ENCODE measurements at regions not wholly inside any gene's neighbourhood (a gene's known extent, or its start where the extent isn't known, plus 50 kb on each side); places are given as distances from the start of the nearest gene placed in this dataset.
"Not testable (repeated sequence)": the region's sequence is repeated elsewhere in the genome, so short reads cannot be mapped to it uniquely, and the experiment has no call there.

- intact Hi-C loops (cut with micrococcal nuclease), result no loop called here
- H3K4me1 Mint-ChIP-seq (ENCODE audit: low read depth), result no peaks in the 10 kb centered on the region
- peaks cover 10% of the 10 kb centered on the region for H3K9me3 Mint-ChIP-seq
- H3K27ac Mint-ChIP-seq, result no peak overlapping the region
- no peak overlapping the region for H3K4me3 Mint-ChIP-seq (ENCODE audit: low read depth)
- DNase-seq (ENCODE audit: low spot score), result no peak
- H3K36me3 Mint-ChIP-seq (ENCODE audit: low read depth), result no peaks in the 10 kb centered on the region
- H3K27me3 Mint-ChIP-seq (ENCODE audit: low read depth), result no peaks in the 10 kb centered on the region
Measured at GRCh38 chr2:125330133-125330532, 1305.0 kb downstream of the CNTNAP5 start.

- intact Hi-C loops (cut with micrococcal nuclease), result no loop called here
- DNase-seq (ENCODE audit: low spot score), result no peak
- Mint-ChIP-seq H3K27me3 (ENCODE audit: low read depth) (no peaks in the 10 kb centered on the region), H3K4me1 (ENCODE audit: low read depth) (no peaks in the 10 kb centered on the region), H3K27ac (no peak overlapping the region), H3K36me3 (ENCODE audit: low read depth) (no peaks in the 10 kb centered on the region), H3K4me3 (ENCODE audit: low read depth) (no peak overlapping the region), H3K9me3 (peaks cover 32% of the 10 kb centered on the region)
Measured at GRCh38 chr2:125341353-125341752, 1314.6 kb upstream of the GYPC start.

GRCh38 chr2:125353542-125353941 is 1302.4 kb upstream of the GYPC start:
- DNase-seq (ENCODE audit: low spot score); intact Hi-C loops (cut with micrococcal nuclease); H3K27ac Mint-ChIP-seq; H3K36me3 Mint-ChIP-seq (ENCODE audit: low read depth); H3K4me3 Mint-ChIP-seq (ENCODE audit: low read depth); H3K4me1 Mint-ChIP-seq (ENCODE audit: low read depth); H3K27me3 Mint-ChIP-seq (ENCODE audit: low read depth): not testable (repeated sequence)
- H3K9me3 Mint-ChIP-seq, result peaks cover 31% of the 10 kb centered on the region

DNA sequence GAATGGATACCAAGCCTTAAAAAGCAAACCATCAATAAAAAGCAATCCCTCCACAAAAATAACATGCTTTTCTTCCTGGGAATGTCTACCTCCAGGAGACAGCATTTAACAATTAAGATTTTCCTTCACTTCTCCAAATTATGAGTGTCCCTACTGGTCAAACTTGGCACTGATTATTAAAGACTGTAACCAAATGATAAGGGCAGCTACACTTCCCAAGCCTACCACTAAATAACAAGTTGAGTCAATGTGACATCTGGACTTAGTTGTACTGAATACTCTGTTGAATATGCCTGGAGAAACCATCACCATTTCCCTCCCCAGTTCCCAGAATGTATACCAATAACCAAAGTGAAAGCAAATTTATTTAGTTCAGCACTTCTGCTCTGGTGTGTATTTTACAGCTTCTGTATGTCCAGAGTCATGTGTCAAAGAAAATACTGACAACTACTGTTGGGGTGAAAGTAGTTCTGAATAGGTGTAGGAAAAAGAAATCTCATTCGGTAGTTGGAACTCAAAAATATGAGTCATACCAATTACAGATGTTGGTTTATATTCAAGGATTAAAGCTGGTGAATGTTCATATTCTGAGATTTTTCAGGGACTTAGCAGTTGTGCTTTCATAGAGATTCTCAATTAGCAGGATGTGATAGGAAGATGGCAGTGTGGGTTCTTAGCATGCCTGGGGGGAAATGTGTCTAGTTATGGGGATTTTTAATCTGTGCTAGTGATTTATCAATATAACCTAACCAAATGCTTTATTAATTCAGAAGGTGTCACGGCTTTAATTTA is 1291.6 kb upstream of the GYPC start:
- H3K4me1 Mint-ChIP-seq (ENCODE audit: low read depth), result no peaks in the 10 kb centered on the region
- H3K27ac Mint-ChIP-seq, result no peak overlapping the region
- H3K27me3 Mint-ChIP-seq (ENCODE audit: low read depth), result no peaks in the 10 kb centered on the region
- H3K4me3 Mint-ChIP-seq (ENCODE audit: low read depth), result no peak overlapping the region
- intact Hi-C loops (cut with micrococcal nuclease), result no loop called here
- H3K9me3 Mint-ChIP-seq, result peaks cover 46% of the 10 kb centered on the region
- no peaks in the 10 kb centered on the region for H3K36me3 Mint-ChIP-seq (ENCODE audit: low read depth)
- DNase-seq (ENCODE audit: low spot score), result no peak

GRCh38 chr2:125364984-125365265 is 1291.0 kb upstream of the GYPC start:
- Mint-ChIP-seq H3K36me3 (ENCODE audit: low read depth) (no peaks in the 10 kb centered on the region), H3K9me3 (peaks cover 46% of the 10 kb centered on the region), H3K27me3 (ENCODE audit: low read depth) (no peaks in the 10 kb centered on the region), H3K27ac (no peak overlapping the region), H3K4me1 (ENCODE audit: low read depth) (no peaks in the 10 kb centered on the region), H3K4me3 (ENCODE audit: low read depth) (no peak overlapping the region)
- intact Hi-C loops (cut with micrococcal nuclease), result no loop called here
- DNase-seq (ENCODE audit: low spot score), result no peak

DNA sequence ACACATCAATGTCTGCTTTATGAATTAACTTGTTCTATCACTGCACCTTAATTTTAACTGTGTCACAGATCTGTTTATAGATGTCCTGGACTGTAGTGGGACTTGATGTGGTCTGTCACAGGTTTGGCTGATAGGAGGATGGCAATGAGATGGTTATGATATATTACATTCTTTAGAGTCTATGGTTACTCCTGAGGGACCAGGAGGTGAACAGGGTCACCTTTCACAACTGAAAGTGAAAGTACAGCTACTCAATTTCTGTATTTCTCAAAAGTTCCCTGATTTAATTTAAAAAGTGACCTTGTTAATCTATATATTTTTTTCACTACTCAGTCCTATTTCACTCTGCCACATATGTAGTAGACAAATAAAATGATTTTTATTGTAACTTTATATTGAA is 1284.1 kb upstream of the GYPC start:
- DNase-seq (ENCODE audit: low spot score), result no peak
- Mint-ChIP-seq H3K4me3 (ENCODE audit: low read depth) (no peak overlapping the region), H3K9me3 (peaks cover 35% of the 10 kb centered on the region), H3K27ac (no peak overlapping the region), H3K27me3 (ENCODE audit: low read depth) (no peaks in the 10 kb centered on the region), H3K36me3 (ENCODE audit: low read depth) (no peaks in the 10 kb centered on the region), H3K4me1 (ENCODE audit: low read depth) (no peaks in the 10 kb centered on the region)
- intact Hi-C loops (cut with micrococcal nuclease), result no loop called here

DNA sequence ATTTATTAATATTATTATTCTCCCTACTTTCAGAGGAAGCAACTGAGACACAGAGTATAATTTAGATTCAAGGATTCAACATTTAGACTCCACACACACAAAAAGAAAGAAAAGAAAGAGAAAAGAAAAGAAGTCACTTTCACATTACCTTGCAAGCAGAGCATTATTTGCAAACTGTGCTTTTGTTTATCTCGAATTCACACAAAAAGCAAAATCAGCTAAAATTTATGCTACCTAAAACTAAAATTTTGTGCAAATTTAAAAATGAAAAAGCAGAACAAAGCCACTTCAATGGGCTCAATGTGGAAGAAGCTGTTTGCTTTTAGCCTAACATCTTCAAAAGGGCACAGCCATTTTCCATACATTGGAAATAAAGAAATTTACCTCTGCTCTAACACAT is 1282.7 kb upstream of the GYPC start:
- no peak for DNase-seq (ENCODE audit: low spot score)
- H3K4me3 Mint-ChIP-seq (ENCODE audit: low read depth), result no peak overlapping the region
- intact Hi-C loops (cut with micrococcal nuclease), result no loop called here
- H3K27ac Mint-ChIP-seq, result no peak overlapping the region
- no peaks in the 10 kb centered on the region for H3K4me1 Mint-ChIP-seq (ENCODE audit: low read depth)
- H3K9me3 Mint-ChIP-seq, result peaks cover 38% of the 10 kb centered on the region
- no peaks in the 10 kb centered on the region for H3K27me3 Mint-ChIP-seq (ENCODE audit: low read depth)
- H3K36me3 Mint-ChIP-seq (ENCODE audit: low read depth), result no peaks in the 10 kb centered on the region

- Mint-ChIP-seq H3K27ac (no peak overlapping the region), H3K4me1 (ENCODE audit: low read depth) (no peaks in the 10 kb centered on the region), H3K36me3 (ENCODE audit: low read depth) (no peaks in the 10 kb centered on the region), H3K4me3 (ENCODE audit: low read depth) (no peak overlapping the region), H3K9me3 (peaks cover 12% of the 10 kb centered on the region), H3K27me3 (ENCODE audit: low read depth) (no peaks in the 10 kb centered on the region)
- intact Hi-C loops (cut with micrococcal nuclease), result no loop called here
- no peak for DNase-seq (ENCODE audit: low spot score)
Measured at GRCh38 chr2:125386074-125386473, 1269.9 kb upstream of the GYPC start.

DNA sequence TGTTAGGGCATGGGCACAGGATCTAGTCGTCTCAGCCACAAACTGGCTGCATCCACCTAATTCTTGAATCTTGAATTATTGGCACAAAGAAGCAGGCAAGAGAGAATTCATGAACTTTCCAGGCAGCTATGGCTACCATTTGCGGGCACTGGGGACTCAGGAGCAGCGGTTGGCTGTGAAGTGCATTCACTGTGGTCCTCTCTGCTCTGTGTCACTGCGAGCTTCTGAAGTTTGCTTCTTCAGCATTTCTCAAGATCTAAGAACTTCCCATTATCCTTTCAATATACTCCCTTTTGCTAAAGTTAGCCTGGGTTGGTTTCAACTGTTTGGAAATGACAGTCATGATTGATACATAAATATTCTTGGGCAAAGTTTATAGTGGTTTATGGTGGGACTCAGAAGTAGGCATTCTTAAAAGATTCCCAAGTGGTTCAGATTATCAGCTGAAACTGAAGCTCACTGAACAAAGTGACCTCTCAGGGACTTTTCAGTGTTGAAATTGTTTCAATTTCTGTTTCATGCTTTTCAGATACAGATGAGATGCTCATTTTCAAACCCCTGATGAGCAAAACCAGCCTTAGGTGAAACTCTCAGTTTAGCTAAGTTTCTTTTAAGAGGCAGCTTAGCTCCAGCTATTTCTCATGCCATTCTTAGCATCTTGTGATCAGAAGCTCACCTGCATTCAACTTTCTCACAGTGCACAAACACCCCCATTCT is 1258.3 kb upstream of the GYPC start:
- intact Hi-C loops (cut with micrococcal nuclease), result no loop called here

DNA sequence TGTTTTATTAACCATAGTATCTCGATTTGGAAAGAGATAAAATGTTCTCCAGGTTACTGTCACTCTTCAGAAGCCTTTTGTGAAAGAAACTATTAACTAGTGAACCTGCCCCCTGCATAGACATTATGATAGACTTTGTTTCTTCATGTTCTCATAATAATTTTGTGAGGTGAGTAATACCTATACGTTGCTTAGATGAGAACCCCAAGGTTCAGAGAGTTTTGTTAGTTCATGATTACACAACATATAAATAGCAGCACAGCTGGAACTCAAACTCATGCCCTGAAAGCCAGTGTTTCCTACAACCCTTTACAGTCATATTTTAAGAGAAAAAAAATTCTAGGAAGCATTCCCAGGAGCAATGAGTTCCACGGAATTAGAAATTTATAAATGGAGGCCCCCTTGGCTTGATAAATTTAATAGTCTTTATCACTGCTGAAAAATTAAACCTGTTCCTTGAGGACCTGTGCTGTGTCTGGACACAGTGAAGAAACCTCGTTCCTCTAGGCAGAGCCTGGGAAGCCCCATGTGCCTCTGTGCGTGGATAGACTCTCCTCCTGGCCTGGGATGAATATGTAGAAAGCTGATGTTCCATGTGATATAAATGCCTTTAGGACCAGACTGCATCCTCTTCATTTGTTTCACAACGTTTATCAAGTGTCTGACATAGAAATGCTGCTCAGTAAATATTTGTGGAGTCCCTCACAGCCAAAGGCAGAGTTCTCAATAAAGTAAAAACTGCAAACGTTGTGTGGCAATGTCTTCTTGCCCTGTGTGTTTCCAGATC is 1257.0 kb upstream of the GYPC start:
- H3K4me1 Mint-ChIP-seq (ENCODE audit: low read depth), result no peaks in the 10 kb centered on the region
- no peaks in the 10 kb centered on the region for H3K27me3 Mint-ChIP-seq (ENCODE audit: low read depth)
- no peak for DNase-seq (ENCODE audit: low spot score)
- H3K36me3 Mint-ChIP-seq (ENCODE audit: low read depth), result no peaks in the 10 kb centered on the region
- H3K4me3 Mint-ChIP-seq (ENCODE audit: low read depth), result no peak overlapping the region
- peaks cover 7% of the 10 kb centered on the region for H3K9me3 Mint-ChIP-seq
- H3K27ac Mint-ChIP-seq, result no peak overlapping the region
- intact Hi-C loops (cut with micrococcal nuclease), result no loop called here

More for the DNA sequence above, 1258.3 kb upstream of the GYPC start:
- Mint-ChIP-seq H3K4me3 (ENCODE audit: low read depth) (no peak overlapping the region), H3K9me3 (peaks cover 6% of the 10 kb centered on the region), H3K27ac (no peak overlapping the region), H3K4me1 (ENCODE audit: low read depth) (no peaks in the 10 kb centered on the region), H3K36me3 (ENCODE audit: low read depth) (no peaks in the 10 kb centered on the region), H3K27me3 (ENCODE audit: low read depth) (no peaks in the 10 kb centered on the region)
- no peak for DNase-seq (ENCODE audit: low spot score)

- no peak for DNase-seq (ENCODE audit: low spot score)
- peaks cover 27% of the 10 kb centered on the region for H3K9me3 Mint-ChIP-seq
- no peak overlapping the region for H3K27ac Mint-ChIP-seq
- no peaks in the 10 kb centered on the region for H3K4me1 Mint-ChIP-seq (ENCODE audit: low read depth)
- intact Hi-C loops (cut with micrococcal nuclease), result no loop called here
- no peaks in the 10 kb centered on the region for H3K36me3 Mint-ChIP-seq (ENCODE audit: low read depth)
- no peaks in the 10 kb centered on the region for H3K27me3 Mint-ChIP-seq (ENCODE audit: low read depth)
- no peak overlapping the region for H3K4me3 Mint-ChIP-seq (ENCODE audit: low read depth)
Measured at GRCh38 chr2:125405816-125406215, 1250.1 kb upstream of the GYPC start.

DNA sequence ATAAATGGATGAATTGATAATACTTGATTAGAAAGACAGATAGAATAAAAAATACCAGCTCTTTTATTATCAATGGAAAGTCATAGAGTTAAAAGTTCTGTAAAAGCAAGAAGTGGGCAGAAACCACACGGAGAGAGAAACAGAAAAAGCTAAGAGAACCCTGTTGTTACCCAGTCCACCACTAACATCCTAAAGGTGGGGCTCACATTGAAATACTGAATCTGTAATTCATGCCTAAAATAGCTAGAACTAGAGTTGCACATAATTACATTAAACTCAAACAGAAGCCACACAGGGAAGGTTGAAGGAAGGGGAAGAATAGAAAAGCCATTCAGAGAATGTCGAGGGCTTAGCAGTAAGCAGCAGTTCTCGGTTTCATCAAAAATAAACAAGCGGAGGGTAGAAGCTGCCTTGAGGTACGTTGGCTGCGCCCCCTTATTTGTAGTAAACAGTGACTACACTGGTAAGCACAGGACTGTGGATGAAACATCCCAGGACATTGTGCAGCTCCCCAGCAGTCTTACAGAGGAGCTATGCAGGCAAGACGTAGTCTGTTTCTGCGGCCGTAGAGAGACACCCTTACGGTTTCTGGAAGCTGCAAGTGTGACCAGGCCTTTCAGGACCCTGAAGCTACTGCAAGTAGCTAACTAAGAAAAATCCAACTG is 1247.0 kb upstream of the GYPC start:
- H3K27ac Mint-ChIP-seq, result no peak overlapping the region

GRCh38 chr2:125418483-125418882 is 1237.5 kb upstream of the GYPC start:
- no peak for DNase-seq (ENCODE audit: low spot score)
- no peak overlapping the region for H3K4me3 Mint-ChIP-seq (ENCODE audit: low read depth)
- no peaks in the 10 kb centered on the region for H3K4me1 Mint-ChIP-seq (ENCODE audit: low read depth)
- H3K36me3 Mint-ChIP-seq (ENCODE audit: low read depth), result no peaks in the 10 kb centered on the region
- no peak overlapping the region for H3K27ac Mint-ChIP-seq
- no peaks in the 10 kb centered on the region for H3K27me3 Mint-ChIP-seq (ENCODE audit: low read depth)
- H3K9me3 Mint-ChIP-seq, result peaks cover 27% of the 10 kb centered on the region
- intact Hi-C loops (cut with micrococcal nuclease), result no loop called here

More for the DNA sequence above, 1247.0 kb upstream of the GYPC start:
- Mint-ChIP-seq H3K36me3 (ENCODE audit: low read depth) (no peaks in the 10 kb centered on the region), H3K9me3 (peaks cover 30% of the 10 kb centered on the region), H3K27me3 (ENCODE audit: low read depth) (no peaks in the 10 kb centered on the region), H3K4me3 (ENCODE audit: low read depth) (no peak overlapping the region), H3K4me1 (ENCODE audit: low read depth) (no peaks in the 10 kb centered on the region)
- intact Hi-C loops (cut with micrococcal nuclease), result no loop called here
- no peak for DNase-seq (ENCODE audit: low spot score)
